ENCODE measurements at regions not wholly inside any gene's neighbourhood (a gene's known extent, or its start where the extent isn't known, plus 50 kb on each side); places are given as distances from the start of the nearest gene placed in this dataset.

DNA sequence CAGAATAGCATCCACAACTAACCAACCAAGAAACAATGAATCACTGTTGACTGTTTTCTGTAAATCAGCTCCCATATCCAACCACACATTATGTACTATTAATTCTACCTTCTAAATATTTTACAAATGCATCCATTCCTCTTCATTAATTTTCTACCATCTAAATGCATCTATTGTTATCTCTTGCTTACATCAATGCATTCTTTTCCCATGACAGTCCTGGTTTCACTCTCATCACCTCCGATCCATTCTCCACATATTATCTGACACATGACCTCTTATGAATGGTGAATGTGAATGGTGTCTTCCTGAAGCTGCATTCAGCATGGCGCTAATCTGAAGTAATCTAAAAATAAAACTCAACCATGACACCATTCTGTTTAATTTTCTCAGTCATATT lies 153.8 kb upstream of the CALCR start:
- TF ChIP-seq, protein P1, sequence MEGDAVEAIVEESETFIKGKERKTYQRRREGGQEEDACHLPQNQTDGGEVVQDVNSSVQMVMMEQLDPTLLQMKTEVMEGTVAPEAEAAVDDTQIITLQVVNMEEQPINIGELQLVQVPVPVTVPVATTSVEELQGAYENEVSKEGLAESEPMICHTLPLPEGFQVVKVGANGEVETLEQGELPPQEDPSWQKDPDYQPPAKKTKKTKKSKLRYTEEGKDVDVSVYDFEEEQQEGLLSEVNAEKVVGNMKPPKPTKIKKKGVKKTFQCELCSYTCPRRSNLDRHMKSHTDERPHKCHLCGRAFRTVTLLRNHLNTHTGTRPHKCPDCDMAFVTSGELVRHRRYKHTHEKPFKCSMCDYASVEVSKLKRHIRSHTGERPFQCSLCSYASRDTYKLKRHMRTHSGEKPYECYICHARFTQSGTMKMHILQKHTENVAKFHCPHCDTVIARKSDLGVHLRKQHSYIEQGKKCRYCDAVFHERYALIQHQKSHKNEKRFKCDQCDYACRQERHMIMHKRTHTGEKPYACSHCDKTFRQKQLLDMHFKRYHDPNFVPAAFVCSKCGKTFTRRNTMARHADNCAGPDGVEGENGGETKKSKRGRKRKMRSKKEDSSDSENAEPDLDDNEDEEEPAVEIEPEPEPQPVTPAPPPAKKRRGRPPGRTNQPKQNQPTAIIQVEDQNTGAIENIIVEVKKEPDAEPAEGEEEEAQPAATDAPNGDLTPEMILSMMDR (IDR thresholded peaks at IDR 0.05 in 8 of 11, conservative IDR thresholded peaks at IDR 0.05 in 3 of 11): no peak
- TF ChIP-seq POLR2AphosphoS5 (IDR thresholded peaks at IDR 0.05): no peak

Measured in spleen (tissue), 7 donors.